ENCODE measurements at regions not wholly inside any gene's neighbourhood (a gene's known extent, or its start where the extent isn't known, plus 50 kb on each side); places are given as distances from the start of the nearest gene placed in this dataset.
"Not testable (repeated sequence)": the region's sequence is repeated elsewhere in the genome, so short reads cannot be mapped to it uniquely, and the experiment has no call there.

DNA sequence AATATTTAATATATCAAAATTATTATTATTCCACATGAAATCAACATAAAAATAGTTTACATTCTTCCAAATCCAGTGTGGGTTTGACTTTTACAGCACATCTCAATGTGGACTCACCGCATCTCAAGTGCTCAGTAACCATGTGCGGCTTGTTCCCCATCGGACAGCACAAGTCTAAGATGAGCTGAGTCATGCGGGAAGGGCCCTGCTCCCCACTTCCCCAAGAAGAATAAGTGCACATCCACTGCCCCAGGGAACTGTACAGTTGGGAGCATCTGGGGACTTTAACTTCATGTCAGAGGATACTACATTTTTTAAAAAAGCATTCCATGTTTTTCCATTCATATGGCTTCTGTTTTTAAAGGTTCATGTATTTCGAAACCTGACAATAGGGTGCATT lies 325.6 kb downstream of the BTBD3 start:
- no peaks in the 10 kb centered on the region for H3K36me3 Mint-ChIP-seq (ENCODE audit: low read depth)
- no peaks in the 10 kb centered on the region for H3K27me3 Mint-ChIP-seq (ENCODE audit: low read depth)
- peaks cover 26% of the 10 kb centered on the region for H3K9me3 Mint-ChIP-seq
- no peak overlapping the region for H3K4me3 Mint-ChIP-seq
- H3K27ac Mint-ChIP-seq: no peak overlapping the region
- no peak for DNase-seq (ENCODE audit: low spot score)
- H3K4me1 Mint-ChIP-seq (ENCODE audit: low read depth): no peaks in the 10 kb centered on the region

DNA sequence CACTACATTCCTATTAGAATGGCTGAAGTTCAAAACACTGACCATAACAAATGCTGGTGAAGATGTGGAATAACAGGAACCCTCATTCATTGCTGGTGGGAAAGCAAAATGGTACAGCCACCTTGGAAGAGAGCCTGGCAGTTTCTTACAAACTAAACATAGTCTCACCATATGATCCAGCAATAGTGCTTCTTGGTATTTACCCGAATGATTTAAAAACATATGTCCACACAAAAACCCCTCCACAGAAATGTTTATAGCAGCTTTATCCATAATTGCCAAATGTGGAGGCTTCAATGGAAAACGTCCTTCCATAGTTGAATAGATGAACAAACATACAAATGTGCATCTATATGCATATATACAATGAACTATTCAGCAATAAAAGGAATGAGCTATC lies 330.8 kb downstream of the BTBD3 start:
- no peaks in the 10 kb centered on the region for H3K27me3 Mint-ChIP-seq (ENCODE audit: low read depth)
- H3K4me3 Mint-ChIP-seq: no peak overlapping the region
- no peak overlapping the region for H3K27ac Mint-ChIP-seq
- H3K4me1 Mint-ChIP-seq (ENCODE audit: low read depth): no peaks in the 10 kb centered on the region
- DNase-seq (ENCODE audit: low spot score): no peak
- H3K36me3 Mint-ChIP-seq (ENCODE audit: low read depth): no peaks in the 10 kb centered on the region
- H3K9me3 Mint-ChIP-seq: peaks cover 44% of the 10 kb centered on the region

DNA sequence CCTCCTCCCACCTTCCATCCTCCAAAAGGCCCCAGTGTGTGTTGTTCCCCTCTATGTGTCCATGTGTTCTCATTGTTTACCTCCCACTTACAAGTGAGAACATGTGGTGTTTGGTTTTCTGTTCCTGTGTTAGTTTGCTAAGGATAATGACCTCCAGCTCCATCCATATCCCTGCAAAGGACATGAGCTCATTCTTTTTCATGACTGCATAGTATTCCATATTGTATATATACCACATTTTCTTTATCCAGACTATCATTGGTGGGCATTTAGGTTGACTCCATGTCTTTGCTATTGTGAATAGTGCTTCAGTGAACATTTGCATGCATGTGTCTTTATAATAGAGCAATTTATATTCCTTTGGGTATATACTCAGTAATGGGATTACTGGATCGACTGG lies 333.0 kb downstream of the BTBD3 start:
- peaks cover 47% of the 10 kb centered on the region for H3K9me3 Mint-ChIP-seq
- not testable (repeated sequence) for DNase-seq (ENCODE audit: low spot score); H3K4me3 Mint-ChIP-seq; H3K27ac Mint-ChIP-seq; H3K4me1 Mint-ChIP-seq (ENCODE audit: low read depth); H3K27me3 Mint-ChIP-seq (ENCODE audit: low read depth); H3K36me3 Mint-ChIP-seq (ENCODE audit: low read depth)

DNA sequence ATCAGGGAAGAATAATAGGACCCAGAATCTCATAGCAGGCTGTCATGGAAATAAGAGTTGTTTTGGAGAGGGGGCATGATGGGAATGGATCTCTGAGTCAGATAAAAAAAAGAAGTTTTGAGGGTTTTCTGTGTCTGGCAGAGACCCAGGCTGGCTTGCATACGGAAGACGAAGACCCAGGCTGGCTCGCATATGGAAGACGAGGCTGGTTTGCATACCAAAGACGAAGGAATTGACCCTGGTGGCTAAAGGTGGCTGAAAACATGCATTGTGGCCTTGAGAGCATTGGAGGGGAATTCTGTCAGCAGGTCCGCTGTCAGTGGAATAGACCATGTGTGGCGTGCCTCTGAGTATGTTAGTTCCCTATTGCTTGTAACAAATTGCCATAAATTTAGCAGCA lies 335.1 kb downstream of the BTBD3 start:
- H3K27me3 Mint-ChIP-seq (ENCODE audit: low read depth): no peaks in the 10 kb centered on the region
- no peaks in the 10 kb centered on the region for H3K36me3 Mint-ChIP-seq (ENCODE audit: low read depth)
- no peak for DNase-seq (ENCODE audit: low spot score)
- H3K27ac Mint-ChIP-seq: no peak overlapping the region
- no peak overlapping the region for H3K4me3 Mint-ChIP-seq
- no peaks in the 10 kb centered on the region for H3K4me1 Mint-ChIP-seq (ENCODE audit: low read depth)
- peaks cover 41% of the 10 kb centered on the region for H3K9me3 Mint-ChIP-seq

DNA sequence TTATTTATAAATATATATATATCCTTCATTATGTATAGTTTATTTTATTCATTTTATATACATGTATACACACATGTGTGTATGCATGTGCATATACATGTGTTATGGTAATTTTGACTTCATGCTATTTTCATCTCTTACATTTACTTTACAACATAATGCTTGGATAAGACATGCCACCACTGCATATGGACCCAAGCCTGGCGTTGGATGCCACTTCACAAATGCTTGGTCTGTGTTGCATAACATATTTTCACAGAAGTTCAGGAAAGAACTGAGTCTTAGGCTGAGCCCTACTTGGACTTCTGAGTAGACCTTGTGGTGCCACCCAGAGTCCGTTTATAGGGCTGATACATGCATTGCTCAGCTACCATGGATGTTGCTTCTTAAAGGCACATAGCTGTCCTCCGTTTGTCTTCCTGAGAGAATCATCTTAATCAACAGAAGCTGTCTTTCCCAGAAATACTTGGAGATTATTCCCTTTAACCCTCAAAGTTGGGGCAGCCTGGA lies 337.8 kb downstream of the BTBD3 start:
- no peak for DNase-seq (ENCODE audit: low spot score)
- Mint-ChIP-seq H3K9me3 (peaks cover 30% of the 10 kb centered on the region), H3K27me3 (ENCODE audit: low read depth) (no peaks in the 10 kb centered on the region), H3K4me1 (ENCODE audit: low read depth) (no peaks in the 10 kb centered on the region), H3K36me3 (ENCODE audit: low read depth) (no peaks in the 10 kb centered on the region), H3K4me3 (no peak overlapping the region), H3K27ac (no peak overlapping the region)

DNA sequence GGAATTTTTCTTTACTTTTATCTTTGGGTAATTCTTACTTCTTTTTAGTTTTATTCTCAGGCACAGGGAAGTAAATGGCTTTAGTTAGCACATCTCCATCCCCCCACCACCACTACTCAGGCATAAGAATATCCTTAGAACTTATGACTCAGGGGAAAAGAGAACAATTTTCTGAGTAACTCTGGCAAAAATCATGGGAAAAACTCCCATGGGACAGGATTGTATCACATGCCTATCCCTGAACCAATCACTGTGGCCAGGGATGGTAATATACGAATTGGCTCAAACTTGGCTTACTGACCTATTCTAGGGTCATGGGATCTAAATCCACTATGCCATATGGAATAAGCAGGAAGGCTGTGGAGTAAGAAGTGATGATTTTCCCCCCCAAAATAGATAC lies 339.1 kb downstream of the BTBD3 start:
- no peaks in the 10 kb centered on the region for H3K27me3 Mint-ChIP-seq (ENCODE audit: low read depth)
- no peak for DNase-seq (ENCODE audit: low spot score)
- no peak overlapping the region for H3K27ac Mint-ChIP-seq
- no peaks in the 10 kb centered on the region for H3K36me3 Mint-ChIP-seq (ENCODE audit: low read depth)
- H3K4me1 Mint-ChIP-seq (ENCODE audit: low read depth): no peaks in the 10 kb centered on the region
- peaks cover 24% of the 10 kb centered on the region for H3K9me3 Mint-ChIP-seq
- no peak overlapping the region for H3K4me3 Mint-ChIP-seq

DNA sequence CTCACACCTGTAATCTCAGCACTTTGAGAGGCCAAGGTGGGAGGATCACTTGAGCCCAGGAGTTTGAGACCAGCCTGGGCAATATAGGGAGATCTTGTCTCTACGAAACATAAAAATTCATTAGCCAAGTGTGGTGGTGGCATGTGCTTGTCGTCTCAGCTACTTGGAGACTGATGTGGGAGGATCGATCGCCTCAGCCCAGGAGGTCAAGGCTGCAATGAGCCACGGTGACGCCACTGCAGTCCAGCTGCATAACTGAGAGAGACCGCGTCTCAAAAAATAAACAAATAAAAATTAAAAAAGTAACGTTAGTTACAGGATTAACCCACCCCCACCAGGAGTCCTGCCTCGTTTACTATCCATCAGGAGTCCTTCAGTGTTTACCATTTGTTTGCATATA lies 345.1 kb downstream of the BTBD3 start:
- Mint-ChIP-seq H3K27ac (no peak overlapping the region), H3K4me1 (ENCODE audit: low read depth) (no peaks in the 10 kb centered on the region), H3K9me3 (peaks cover 18% of the 10 kb centered on the region), H3K36me3 (ENCODE audit: low read depth) (no peaks in the 10 kb centered on the region), H3K4me3 (no peak overlapping the region), H3K27me3 (ENCODE audit: low read depth) (no peaks in the 10 kb centered on the region)
- no peak for DNase-seq (ENCODE audit: low spot score)

DNA sequence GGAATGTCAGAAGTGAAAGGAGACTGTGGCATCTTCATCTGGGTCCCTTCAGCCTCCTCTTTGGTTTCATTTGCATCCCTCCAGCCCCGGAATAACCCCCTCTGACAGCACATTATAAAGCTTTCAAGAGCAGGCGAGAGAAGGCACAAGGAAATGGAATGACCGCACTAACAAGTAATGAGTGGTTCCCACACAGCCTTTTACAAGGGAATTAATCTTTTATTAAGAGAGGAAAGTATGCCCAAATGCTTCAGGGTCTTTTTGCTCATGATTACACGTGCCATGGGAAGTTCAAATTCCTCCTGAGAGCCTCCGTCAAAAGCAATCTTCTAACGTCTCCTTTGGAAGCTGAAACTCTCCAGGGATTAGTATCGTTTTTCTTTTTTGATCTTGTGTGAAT lies 347.0 kb downstream of the BTBD3 start:
- Mint-ChIP-seq H3K36me3 (ENCODE audit: low read depth) (no peaks in the 10 kb centered on the region), H3K27ac (no peak overlapping the region), H3K4me3 (no peak overlapping the region), H3K9me3 (peaks cover 18% of the 10 kb centered on the region), H3K4me1 (ENCODE audit: low read depth) (no peaks in the 10 kb centered on the region), H3K27me3 (ENCODE audit: low read depth) (no peaks in the 10 kb centered on the region)
- no peak for DNase-seq (ENCODE audit: low spot score)

DNA sequence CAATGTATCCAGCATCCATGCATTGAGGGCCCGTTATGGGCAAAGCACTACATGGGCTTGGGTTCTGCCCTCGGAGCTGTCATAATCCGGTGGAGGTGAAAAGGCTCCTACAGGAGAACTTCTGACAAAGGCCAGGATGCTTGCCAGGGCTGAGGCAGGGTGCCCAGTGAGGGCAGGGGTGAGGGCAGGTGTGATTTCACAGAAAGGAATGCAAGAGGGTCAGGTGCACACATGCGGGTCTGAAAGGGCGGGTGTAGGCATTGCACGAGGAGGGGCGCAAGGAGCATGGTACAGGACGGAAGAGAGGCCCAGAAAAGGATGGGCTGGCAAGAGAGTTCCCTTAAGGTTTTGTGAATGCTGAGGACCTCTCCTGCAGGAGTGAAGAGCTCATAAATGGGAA lies 348.0 kb downstream of the BTBD3 start:
- Mint-ChIP-seq H3K36me3 (ENCODE audit: low read depth) (no peaks in the 10 kb centered on the region), H3K27me3 (ENCODE audit: low read depth) (no peaks in the 10 kb centered on the region), H3K4me1 (ENCODE audit: low read depth) (no peaks in the 10 kb centered on the region), H3K27ac (no peak overlapping the region), H3K4me3 (no peak overlapping the region), H3K9me3 (peaks cover 14% of the 10 kb centered on the region)
- DNase-seq (ENCODE audit: low spot score): no peak

DNA sequence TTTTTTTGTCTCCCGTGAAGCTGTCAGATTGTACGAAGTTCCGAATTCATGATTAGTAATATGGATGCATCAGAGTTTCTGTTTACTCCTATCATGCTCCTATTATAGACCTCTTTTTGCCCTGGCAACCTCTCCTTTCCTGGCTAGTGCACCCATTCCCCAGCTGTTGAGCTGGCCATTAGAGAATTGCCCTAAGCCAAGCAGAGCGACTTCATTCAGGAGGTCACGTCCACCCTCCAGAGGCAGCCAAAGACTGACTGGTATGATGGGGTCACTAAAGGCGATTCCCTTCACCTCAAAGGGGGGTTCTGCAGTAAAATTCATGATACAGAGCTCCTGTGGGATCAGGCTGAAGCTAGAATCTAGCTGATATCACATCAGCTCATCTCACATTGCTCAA lies 351.9 kb downstream of the BTBD3 start:
- DNase-seq (ENCODE audit: low spot score): no peak
- Mint-ChIP-seq H3K4me1 (ENCODE audit: low read depth) (no peaks in the 10 kb centered on the region), H3K4me3 (no peak overlapping the region), H3K27me3 (ENCODE audit: low read depth) (no peaks in the 10 kb centered on the region), H3K27ac (no peak overlapping the region), H3K9me3 (peaks cover 13% of the 10 kb centered on the region), H3K36me3 (ENCODE audit: low read depth) (no peaks in the 10 kb centered on the region)

DNA sequence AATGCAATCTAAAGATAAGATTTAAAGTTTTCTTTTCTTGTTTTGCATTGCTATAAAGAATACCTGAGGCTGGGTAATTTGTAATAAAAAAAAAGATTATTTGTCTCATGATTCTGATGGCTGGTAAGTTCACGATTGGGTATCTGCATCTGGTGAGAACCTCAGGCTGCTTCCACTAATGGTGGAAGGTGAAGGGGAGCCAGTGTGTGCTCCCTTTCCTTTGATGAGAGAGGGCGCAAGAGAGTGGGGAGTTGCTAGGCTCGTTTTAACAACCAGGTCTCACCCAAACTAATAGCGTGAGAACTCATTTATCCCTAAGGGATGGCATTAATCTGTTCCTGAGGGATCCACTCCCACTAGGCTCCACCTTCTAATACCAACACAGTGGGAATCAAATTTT lies 353.2 kb downstream of the BTBD3 start:
- DNase-seq (ENCODE audit: low spot score): no peak
- Mint-ChIP-seq H3K36me3 (ENCODE audit: low read depth) (no peaks in the 10 kb centered on the region), H3K4me1 (ENCODE audit: low read depth) (no peaks in the 10 kb centered on the region), H3K27me3 (ENCODE audit: low read depth) (no peaks in the 10 kb centered on the region), H3K27ac (no peak overlapping the region), H3K4me3 (no peak overlapping the region), H3K9me3 (peaks cover 10% of the 10 kb centered on the region)

DNA sequence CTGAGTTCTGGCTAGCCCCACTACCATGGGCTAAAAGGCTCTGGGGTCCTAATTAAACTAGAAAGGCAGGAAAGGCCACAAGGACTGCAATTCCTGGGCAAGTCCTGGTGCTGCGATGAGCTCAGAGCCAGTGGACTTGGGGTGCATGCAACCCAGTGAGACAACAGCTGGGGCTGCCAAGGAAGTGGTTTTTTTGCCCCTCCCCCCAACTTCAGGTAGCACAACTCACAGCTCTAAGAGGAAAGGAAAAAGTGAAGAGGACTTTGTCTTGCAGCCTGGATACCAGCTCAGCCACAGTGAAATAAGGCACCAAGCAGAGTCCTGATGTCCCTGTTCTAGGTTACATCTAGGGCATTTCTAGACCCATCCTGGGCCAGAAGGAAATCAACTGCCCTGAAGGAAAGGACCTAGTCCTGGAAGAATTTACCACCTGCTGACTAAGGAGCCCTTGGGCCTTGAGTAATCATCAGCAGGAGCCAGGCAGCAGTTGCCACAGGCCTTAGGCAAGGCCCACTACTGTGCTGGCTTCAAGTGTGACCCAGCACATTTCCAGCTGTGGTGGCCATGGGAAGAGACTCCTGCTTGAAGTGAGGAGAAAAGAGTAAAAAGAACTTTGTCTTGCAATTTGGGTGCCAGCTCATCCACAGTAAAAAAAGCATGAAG lies 358.4 kb downstream of the BTBD3 start:
- Mint-ChIP-seq H3K9me3 (peaks cover 24% of the 10 kb centered on the region), H3K4me3 (no peak overlapping the region), H3K36me3 (ENCODE audit: low read depth) (no peaks in the 10 kb centered on the region), H3K4me1 (ENCODE audit: low read depth) (no peaks in the 10 kb centered on the region), H3K27me3 (ENCODE audit: low read depth) (no peaks in the 10 kb centered on the region), H3K27ac (no peak overlapping the region)
- DNase-seq (ENCODE audit: low spot score): no peak

DNA sequence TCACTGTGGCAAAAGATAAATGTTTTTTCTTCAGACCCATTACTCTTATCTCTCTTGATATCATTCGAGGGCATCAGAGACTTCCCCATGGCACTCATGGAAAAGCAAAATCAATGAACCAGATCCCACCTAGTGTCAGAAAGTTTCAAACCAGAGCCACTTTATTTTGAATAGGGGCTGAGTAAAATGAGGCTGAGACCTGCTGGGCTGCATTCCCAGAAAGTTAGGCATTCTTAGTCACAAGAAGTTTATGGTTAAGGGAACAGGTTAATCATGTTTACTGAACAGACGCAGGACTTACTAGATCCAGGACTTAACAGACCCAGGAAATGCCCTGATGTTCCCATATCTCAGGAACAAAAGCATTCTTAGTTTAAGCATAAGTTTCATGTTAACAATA lies 369.9 kb downstream of the BTBD3 start:
- Mint-ChIP-seq H3K27ac (no peak overlapping the region), H3K9me3 (peaks cover 27% of the 10 kb centered on the region), H3K36me3 (ENCODE audit: low read depth) (no peaks in the 10 kb centered on the region), H3K27me3 (ENCODE audit: low read depth) (no peaks in the 10 kb centered on the region), H3K4me1 (ENCODE audit: low read depth) (no peaks in the 10 kb centered on the region), H3K4me3 (no peak overlapping the region)
- DNase-seq (ENCODE audit: low spot score): no peak

DNA sequence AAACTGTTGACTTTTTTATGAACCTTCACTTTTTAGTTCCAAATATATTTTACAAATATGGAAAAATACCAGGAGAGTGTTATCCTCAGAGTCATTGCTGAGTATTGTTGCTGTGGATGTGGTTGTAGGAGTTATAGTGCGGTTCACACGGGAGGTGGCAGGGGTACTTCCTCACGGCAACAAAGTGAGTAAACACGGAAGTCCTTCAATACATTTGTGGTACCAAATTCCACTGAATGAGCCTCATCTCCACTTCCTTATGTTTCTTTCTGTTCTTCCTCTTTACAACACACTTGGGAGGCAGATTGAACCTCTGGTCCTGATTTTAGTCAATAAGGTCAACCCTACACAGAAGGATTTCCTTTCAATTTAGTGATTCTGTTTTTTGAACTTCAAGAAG lies 371.8 kb downstream of the BTBD3 start:
- no peak overlapping the region for H3K4me3 Mint-ChIP-seq

DNA sequence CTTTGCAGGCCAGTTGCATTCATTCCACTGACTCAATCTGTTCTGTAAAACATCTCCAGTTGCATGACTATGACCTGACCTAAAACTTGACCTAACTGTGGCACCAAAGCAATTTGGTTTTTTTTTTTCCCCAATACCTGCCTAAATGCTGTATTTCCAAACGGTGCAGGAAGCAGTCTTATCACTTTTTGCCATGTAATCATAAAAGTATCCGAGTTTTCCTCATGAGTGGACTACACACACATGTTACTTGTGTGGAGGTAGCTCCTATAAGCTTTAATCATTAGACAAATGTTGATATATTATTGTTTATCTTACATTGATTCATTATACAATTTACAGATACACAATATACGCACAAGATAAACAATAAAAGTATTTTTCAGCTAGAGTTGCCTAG lies 373.7 kb downstream of the BTBD3 start:
- H3K27ac Mint-ChIP-seq: no peak overlapping the region

More for the DNA sequence above, 371.8 kb downstream of the BTBD3 start:
- H3K27ac Mint-ChIP-seq: no peak overlapping the region
- H3K36me3 Mint-ChIP-seq (ENCODE audit: low read depth): no peaks in the 10 kb centered on the region
- DNase-seq (ENCODE audit: low spot score): no peak
- no peaks in the 10 kb centered on the region for H3K27me3 Mint-ChIP-seq (ENCODE audit: low read depth)
- no peaks in the 10 kb centered on the region for H3K4me1 Mint-ChIP-seq (ENCODE audit: low read depth)
- H3K9me3 Mint-ChIP-seq: peaks cover 28% of the 10 kb centered on the region

More for the DNA sequence above, 373.7 kb downstream of the BTBD3 start:
- Mint-ChIP-seq H3K9me3 (peaks cover 37% of the 10 kb centered on the region), H3K27me3 (ENCODE audit: low read depth) (no peaks in the 10 kb centered on the region), H3K4me1 (ENCODE audit: low read depth) (no peaks in the 10 kb centered on the region), H3K36me3 (ENCODE audit: low read depth) (no peaks in the 10 kb centered on the region), H3K4me3 (no peak overlapping the region)
- DNase-seq (ENCODE audit: low spot score): no peak
